ENCODE measurements at regions not wholly inside any gene's neighbourhood (a gene's known extent, or its start where the extent isn't known, plus 50 kb on each side); places are given as distances from the start of the nearest gene placed in this dataset.

DNA sequence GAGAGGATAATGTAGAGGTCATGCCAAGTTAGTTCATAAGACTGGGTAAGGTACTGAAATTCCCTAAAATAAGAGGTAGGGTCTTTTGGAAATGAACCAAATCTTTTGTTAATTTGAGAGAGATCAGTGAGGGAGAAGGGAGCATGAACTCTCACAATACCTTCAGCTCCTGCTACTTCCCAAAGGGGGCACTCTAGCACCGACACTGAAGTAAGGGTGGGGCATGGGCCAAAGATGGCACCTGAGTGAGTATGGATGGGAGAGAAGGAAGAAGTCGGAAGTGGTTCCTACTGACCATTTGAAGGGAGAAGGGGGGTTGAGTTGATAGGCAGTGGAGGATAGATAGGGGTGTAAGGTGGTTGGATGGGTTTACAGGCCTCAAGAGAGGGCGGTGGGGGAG, 86.6 kb downstream of the ZNF737 start:
- no peak for TF ChIP-seq GATA3 (IDR thresholded peaks at IDR 0.05; ENCODE audit: low read depth, low read length)
- no peak for TF ChIP-seq GATA2 (IDR thresholded peaks at IDR 0.05; ENCODE audit: low read depth, low read length)

Measured in SH-SY5Y (cell line).